ENCODE measurements at regions not wholly inside any gene's neighbourhood (a gene's known extent, or its start where the extent isn't known, plus 50 kb on each side); places are given as distances from the start of the nearest gene placed in this dataset.
"Not testable (repeated sequence)": the region's sequence is repeated elsewhere in the genome, so short reads cannot be mapped to it uniquely, and the experiment has no call there.

GRCh38 chrX:8003147-8003883 lies 76.1 kb upstream of the PNPLA4 start:
- no peak for TF ChIP-seq CTCF (IDR thresholded peaks at IDR 0.05; ENCODE audit: borderline replicate concordance, insufficient read depth, low read depth, low read length)
- H3K4me3 ChIP-seq (ENCODE audit: low read depth, low read length) = no peak overlapping the region

GRCh38 chrX:7996851-7997250 lies 69.6 kb upstream of the PNPLA4 start:
- TF ChIP-seq CTCF (IDR thresholded peaks at IDR 0.05; ENCODE audit: borderline replicate concordance, insufficient read depth, low read depth, low read length) = no peak

GRCh38 chrX:7996414-7996813 lies 69.2 kb upstream of the PNPLA4 start:
- peak; percentile 29; the same call in 1 of the 2 replicates for TF ChIP-seq CTCF (IDR thresholded peaks at IDR 0.05; ENCODE audit: borderline replicate concordance, insufficient read depth, low read depth, low read length)
- H3K4me3 ChIP-seq (ENCODE audit: low read depth, low read length) = no peak overlapping the region

More at GRCh38 chrX:7996851-7997250, 69.6 kb upstream of the PNPLA4 start:
- no peak overlapping the region for H3K4me3 ChIP-seq (ENCODE audit: low read depth, low read length)

- no peak overlapping the region for H3K4me3 ChIP-seq (ENCODE audit: low read depth, low read length)
- TF ChIP-seq CTCF (IDR thresholded peaks at IDR 0.05; ENCODE audit: borderline replicate concordance, insufficient read depth, low read depth, low read length) = no peak
Measured at GRCh38 chrX:7993873-7994272, 66.7 kb upstream of the PNPLA4 start.

GRCh38 chrX:7988013-7988759 lies 61.0 kb upstream of the PNPLA4 start:
- H3K4me3 ChIP-seq (ENCODE audit: low read depth, low read length) = not testable (repeated sequence)

GRCh38 chrX:7987160-7988012 lies 60.2 kb upstream of the PNPLA4 start:
- no peak for TF ChIP-seq CTCF (IDR thresholded peaks at IDR 0.05; ENCODE audit: borderline replicate concordance, insufficient read depth, low read depth, low read length)
- no peak overlapping the region for H3K4me3 ChIP-seq (ENCODE audit: low read depth, low read length)

GRCh38 chrX:7986738-7987137 lies 59.5 kb upstream of the PNPLA4 start:
- H3K4me3 ChIP-seq (ENCODE audit: low read depth, low read length) = not testable (repeated sequence)
